ENCODE measurements at regions not wholly inside any gene's neighbourhood (a gene's known extent, or its start where the extent isn't known, plus 50 kb on each side); places are given as distances from the start of the nearest gene placed in this dataset.

GRCh38 chr4:120440730-120441129, 374.1 kb upstream of the MAD2L1 start:
- TF ChIP-seq, protein P1, sequence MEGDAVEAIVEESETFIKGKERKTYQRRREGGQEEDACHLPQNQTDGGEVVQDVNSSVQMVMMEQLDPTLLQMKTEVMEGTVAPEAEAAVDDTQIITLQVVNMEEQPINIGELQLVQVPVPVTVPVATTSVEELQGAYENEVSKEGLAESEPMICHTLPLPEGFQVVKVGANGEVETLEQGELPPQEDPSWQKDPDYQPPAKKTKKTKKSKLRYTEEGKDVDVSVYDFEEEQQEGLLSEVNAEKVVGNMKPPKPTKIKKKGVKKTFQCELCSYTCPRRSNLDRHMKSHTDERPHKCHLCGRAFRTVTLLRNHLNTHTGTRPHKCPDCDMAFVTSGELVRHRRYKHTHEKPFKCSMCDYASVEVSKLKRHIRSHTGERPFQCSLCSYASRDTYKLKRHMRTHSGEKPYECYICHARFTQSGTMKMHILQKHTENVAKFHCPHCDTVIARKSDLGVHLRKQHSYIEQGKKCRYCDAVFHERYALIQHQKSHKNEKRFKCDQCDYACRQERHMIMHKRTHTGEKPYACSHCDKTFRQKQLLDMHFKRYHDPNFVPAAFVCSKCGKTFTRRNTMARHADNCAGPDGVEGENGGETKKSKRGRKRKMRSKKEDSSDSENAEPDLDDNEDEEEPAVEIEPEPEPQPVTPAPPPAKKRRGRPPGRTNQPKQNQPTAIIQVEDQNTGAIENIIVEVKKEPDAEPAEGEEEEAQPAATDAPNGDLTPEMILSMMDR (IDR thresholded peaks at IDR 0.05): no peak
- no peak for TF ChIP-seq POLR2A (IDR thresholded peaks at IDR 0.05; ENCODE audit: low read depth)
- TF ChIP-seq POLR2AphosphoS5 (IDR thresholded peaks at IDR 0.05): no peak
- TF ChIP-seq EP300 (IDR thresholded peaks at IDR 0.05): no peak
